Stimulated activated effector memory CD8-positive, alpha-beta T cell treated with anti-CD3 and anti-CD28 coated beads, Interleukin-12 subunit alpha, Interleukin-12 subunit beta, amount 100 ng/mL, for 72 hours (primary cell): ENCODE measurements at regions not wholly inside any gene's neighbourhood (a gene's known extent, or its start where the extent isn't known, plus 50 kb on each side); places are given as distances from the start of the nearest gene placed in this dataset.

ENCODE experiments used
- ATAC-seq: fragments of 150-1000 bp; cut with Tn5 transposase; 2 replicates; pipeline ENCODE4 v1.10.0; 2021
- DNase-seq, 2 donors: peaks; one replicate each; pipeline ENCODE4 v3.0.0; 2021 to 2022; ENCODE audit warnings: low spot score in 2 of 2
- H3K27ac Mint-ChIP-seq: one replicate; pipeline ENCODE4 v1.8.0; 2022; ENCODE audit warnings: mild to moderate bottlenecking, mixed read lengths
- H3K36me3 Mint-ChIP-seq: one replicate; pipeline ENCODE4 v1.8.0; 2022; ENCODE audit warnings: mild to moderate bottlenecking, mixed read lengths
- H3K4me1 Mint-ChIP-seq: one replicate; pipeline ENCODE4 v1.8.0; 2022; ENCODE audit warnings: mixed read lengths
- H3K4me3 Mint-ChIP-seq: one replicate; pipeline ENCODE4 v1.8.0; 2022; ENCODE audit warnings: mild to moderate bottlenecking, mixed read lengths
- H3K9me3 Mint-ChIP-seq: one replicate; pipeline ENCODE4 v1.8.0; 2022; ENCODE audit warnings: mixed read lengths

DNA sequence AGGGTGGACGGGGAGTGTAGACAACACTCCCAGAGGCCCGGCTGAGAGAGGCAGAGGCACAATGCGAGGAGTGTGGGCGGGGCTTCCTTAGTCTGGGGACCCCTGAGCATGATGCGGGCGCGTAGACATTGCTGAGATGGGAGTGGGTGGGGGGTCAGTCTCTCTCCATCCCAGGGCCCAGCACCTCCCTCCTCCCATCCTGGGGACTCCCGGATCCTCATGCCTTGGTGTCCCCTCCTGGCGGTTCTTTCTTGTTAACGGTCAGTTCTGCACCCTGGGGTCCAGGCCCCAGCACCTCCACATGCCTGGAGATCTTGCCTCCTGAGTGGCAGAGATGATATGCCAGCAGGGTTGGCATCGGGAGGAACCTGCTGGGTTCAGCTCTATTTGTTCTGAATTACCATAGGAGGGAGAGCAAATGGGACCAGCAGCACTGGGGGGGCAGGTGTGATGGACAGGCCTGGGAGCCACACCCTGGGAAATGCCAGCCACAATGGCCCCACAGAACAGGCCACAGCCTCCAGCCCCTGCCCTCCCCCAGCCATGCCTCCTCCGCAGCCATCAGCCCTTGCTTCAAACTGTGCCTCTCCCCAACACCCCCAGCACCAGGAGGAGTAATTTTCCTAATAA is 55.7 kb downstream of the RTL6 start:
- H3K4me1 Mint-ChIP-seq = peaks cover 6% of the 10 kb centered on the region
- no peak for ATAC-seq
- H3K4me3 Mint-ChIP-seq = no peak overlapping the region
- DNase-seq = no peak
- H3K9me3 Mint-ChIP-seq = peaks cover 3% of the 10 kb centered on the region
- H3K36me3 Mint-ChIP-seq = no peaks in the 10 kb centered on the region
- H3K27ac Mint-ChIP-seq = no peak overlapping the region

DNA sequence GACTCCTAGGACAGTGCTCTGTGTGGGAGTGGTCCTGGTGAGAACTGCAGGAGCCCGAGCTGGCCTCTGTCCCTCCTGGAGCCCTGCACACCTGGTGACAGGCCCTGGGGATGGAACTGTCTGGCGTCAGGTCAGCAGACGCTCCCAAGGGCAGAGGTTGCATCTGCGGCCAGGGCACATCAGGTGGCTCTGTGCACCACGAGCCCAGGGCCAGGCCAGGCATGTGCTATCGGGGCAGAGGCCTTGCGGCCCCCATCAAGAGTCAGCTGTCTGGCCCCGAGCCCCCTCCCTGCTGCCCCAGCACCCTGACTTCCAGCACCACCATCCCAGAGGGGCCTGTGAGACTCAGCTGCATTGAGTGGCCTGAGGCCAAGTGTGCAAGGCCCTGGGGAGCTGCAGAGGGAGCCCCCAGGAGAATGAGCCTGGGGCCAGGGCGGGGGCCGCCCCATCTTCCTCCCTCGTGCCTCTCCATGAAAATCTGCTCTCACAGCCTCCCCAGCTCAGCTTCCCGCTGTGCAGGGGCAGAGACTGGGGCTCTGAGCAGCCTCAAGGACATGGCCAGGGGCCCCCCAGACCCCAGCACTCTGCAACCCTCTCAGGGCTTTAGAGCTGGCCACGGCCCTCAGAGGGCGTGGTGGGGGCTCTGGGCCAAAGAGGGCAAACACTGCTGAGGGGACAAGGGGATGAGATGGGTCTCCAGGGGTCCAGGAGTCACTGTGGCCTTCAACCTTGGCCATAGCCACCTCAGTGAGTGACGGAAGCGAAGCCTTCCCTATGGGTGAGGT is 56.4 kb downstream of the RTL6 start:
- DNase-seq (no peak), ATAC-seq (no peak)
- H3K36me3 Mint-ChIP-seq = no peaks in the 10 kb centered on the region
- peaks cover 11% of the 10 kb centered on the region for H3K4me1 Mint-ChIP-seq
- no peak overlapping the region for H3K4me3 Mint-ChIP-seq
- H3K9me3 Mint-ChIP-seq = peaks cover 2% of the 10 kb centered on the region
- H3K27ac Mint-ChIP-seq = no peak overlapping the region

DNA sequence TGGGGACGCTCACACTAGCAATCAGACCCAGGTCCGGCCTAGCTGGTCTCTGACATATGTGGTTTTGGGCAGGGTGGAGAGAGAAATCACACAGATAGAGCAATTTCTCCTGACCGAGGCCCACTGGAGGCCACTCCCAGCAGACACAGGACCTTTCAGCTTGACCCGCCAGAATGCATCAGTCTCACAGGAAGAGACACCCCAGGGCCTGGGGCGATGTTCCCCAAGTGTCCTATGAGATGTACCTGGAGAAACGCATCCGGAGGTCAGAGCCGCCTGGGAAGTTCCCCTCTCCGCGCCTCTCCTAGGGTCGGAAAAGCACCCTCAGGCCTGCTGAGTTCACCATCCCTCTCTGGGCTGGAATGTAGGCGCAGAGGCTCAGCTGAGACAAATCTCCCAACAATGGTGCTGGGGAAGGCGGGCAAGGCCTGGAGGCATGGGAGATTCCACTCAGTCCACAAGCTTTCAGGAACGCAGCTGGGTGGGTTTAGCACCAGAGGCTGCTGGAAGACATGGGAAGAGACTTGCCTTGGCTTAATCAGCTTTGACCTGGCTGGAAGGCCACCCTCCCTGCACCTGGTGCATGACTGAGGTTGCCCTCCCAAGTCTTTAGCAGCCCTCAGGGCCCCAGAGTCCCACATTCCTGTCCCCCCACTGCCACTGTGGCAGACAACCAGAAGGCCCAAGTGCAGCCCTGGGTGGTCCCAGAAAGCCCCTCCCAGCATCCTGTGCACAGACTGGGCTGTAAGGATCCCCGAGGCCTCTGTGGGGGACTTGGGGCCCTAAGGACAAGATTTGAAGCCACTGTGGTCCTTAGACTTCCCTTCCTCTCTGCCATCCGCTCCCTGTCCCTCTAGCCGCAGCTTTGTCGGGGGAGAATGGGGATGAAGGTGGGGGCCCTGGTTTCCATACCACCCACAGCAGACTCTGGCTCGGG is 57.5 kb downstream of the RTL6 start:
- Mint-ChIP-seq H3K27ac (no peak overlapping the region), H3K4me3 (no peak overlapping the region)
- no peak for ATAC-seq

DNA sequence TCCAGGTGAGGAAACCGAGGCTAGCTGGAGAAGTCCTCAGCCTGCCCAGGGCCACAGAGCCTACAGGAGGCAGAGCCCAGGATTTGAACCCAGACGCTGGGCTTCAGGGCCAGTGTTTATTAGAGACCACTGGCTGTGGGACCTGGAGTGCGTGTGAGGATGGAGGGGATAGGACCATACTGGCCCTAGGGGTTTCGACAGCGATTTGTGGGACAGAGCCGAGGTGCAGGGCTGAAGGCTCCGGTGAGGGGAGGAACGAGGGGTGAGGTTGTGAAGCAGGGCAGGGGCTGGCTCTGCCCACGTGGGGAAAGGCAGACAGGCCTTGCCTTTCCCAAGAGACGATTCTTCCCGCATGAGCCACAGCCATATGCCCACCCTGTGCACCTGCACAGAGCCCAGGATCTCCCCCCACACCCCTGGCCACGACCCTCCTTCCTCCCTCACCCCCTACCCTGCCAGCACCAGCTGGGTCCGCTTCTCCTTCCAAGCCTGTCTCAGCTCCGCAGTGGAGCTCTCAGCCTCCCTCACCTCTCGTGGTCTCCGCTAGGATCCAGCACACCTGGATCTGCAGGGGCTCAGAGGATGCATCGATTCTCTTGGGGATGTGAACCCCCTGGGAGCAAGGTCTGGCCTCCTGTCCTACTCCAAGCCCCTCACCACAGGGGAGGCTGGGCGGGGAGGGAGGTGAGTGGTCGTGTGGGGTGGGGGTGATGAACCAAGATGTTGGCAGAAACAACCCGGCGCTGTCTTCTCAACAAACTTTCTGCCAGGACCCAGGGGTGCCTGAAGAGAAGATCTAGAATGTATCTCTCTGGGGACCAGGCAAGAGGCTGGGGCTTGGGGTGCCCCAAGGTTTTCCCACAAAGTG is 58.4 kb downstream of the RTL6 start:
- H3K36me3 Mint-ChIP-seq = no peaks in the 10 kb centered on the region
- H3K4me1 Mint-ChIP-seq = peaks cover 12% of the 10 kb centered on the region
- H3K27ac Mint-ChIP-seq = no peak overlapping the region

More for the DNA sequence above, 57.5 kb downstream of the RTL6 start:
- H3K9me3 Mint-ChIP-seq = no peaks in the 10 kb centered on the region
- H3K36me3 Mint-ChIP-seq = no peaks in the 10 kb centered on the region
- no peak for DNase-seq
- H3K4me1 Mint-ChIP-seq = peaks cover 12% of the 10 kb centered on the region

DNA sequence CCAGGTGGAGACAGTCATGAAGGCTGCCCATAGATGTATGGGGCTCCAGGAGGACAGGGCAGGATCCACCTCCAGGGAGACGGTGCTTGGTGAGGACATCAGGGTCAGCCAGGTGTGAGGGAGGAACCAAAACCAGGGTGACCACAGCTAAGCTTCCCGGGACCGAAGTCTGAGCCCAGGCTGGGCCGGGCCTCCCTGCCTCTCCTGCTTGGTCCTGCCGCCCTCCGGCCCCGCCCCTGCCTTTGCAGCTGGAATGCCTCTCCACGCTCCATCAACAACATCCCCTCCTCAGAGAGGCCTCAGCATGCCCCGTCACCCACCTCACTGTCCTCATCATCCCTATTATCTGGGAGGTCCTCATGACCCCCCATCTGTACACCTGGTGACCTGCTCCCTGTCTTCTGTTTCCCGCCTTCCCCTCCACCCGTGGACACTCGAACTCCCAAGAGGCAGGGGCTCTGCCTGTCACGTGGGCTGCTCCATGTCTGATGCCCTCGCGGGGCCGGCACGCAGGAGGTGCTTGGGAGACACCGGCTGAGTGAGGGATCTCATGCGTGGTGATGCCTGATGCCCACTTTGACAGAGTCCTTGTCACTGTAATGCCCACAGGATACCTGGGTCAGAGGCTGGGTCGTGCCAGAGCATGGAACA is 59.4 kb downstream of the RTL6 start:
- no peak overlapping the region for H3K27ac Mint-ChIP-seq
- no peaks in the 10 kb centered on the region for H3K36me3 Mint-ChIP-seq
- H3K4me1 Mint-ChIP-seq = peaks cover 12% of the 10 kb centered on the region
- no peak for ATAC-seq
- DNase-seq = no peak
- no peak overlapping the region for H3K4me3 Mint-ChIP-seq
- H3K9me3 Mint-ChIP-seq = no peaks in the 10 kb centered on the region

More for the DNA sequence above, 58.4 kb downstream of the RTL6 start:
- no peak for DNase-seq
- Mint-ChIP-seq H3K9me3 (no peaks in the 10 kb centered on the region), H3K4me3 (no peak overlapping the region)
- ATAC-seq = no peak

DNA sequence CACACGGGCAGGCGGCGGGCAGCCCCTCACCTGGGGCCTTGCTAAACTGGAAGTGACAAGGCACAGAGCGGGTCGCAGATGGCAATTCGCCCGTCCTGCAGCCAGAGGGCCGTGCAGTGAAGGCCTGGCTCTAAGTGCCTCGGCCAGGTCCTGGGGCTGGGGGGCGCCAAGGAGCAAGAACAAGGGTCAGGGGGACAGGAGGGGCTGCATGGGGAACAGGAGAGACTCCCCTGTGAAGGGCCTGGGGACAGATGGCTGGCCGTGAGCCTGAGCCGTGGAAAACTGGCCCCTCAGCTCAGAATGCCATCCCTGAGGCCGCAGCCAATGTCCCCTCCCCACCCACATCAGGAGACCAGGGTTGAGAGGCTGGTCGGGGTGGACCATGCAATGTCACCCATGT is 60.0 kb downstream of the RTL6 start:
- ATAC-seq (no peak), DNase-seq (no peak)
- H3K4me3 Mint-ChIP-seq = no peak overlapping the region
- no peaks in the 10 kb centered on the region for H3K9me3 Mint-ChIP-seq
- H3K4me1 Mint-ChIP-seq = peaks cover 12% of the 10 kb centered on the region
- H3K36me3 Mint-ChIP-seq = no peaks in the 10 kb centered on the region
- no peak overlapping the region for H3K27ac Mint-ChIP-seq

DNA sequence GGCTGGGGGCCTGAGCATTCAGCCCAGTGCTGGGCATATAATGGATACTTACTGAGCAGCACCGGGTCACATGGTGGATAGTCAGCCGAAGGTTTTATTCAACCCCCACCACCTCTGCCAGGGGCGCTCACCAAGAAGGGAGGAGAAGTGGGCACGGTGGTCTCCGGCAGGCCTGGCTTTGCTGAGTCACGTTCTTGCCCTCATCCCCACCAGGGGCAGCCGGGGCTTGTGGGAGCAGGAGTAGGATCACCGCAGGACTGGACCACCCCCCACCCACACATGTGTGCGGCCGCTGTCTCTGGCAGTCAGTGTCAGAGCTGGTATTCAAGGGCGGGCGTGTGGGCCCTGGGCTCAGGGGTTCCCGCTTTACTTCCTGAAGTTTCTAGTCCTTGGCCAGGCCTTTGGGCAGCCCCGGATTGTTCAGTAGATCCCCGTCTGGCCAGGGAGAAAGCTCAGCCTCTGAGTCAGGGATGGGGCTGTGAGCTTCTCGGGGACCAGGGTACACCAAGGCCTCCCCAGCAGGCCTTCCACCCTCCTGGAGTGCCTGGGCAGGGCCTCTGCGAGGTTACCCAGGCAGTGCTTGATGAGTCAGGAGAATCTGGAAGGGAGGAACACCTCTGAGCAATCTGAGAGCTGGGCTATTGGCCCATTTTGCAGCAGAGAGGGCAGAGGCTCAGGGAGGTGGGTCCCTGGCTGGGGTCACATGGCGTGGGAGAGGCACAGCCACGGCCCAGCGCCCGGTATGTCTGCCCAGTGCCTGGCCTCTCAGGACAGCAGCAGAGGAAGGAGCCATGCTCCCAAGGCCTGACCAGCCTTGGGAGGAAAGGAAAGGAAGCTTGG is 60.6 kb downstream of the RTL6 start:
- H3K36me3 Mint-ChIP-seq = no peaks in the 10 kb centered on the region
- DNase-seq = no peak
- H3K4me1 Mint-ChIP-seq = peaks cover 12% of the 10 kb centered on the region
- no peak for ATAC-seq
- H3K27ac Mint-ChIP-seq = no peak overlapping the region
- H3K4me3 Mint-ChIP-seq = no peak overlapping the region
- no peaks in the 10 kb centered on the region for H3K9me3 Mint-ChIP-seq

DNA sequence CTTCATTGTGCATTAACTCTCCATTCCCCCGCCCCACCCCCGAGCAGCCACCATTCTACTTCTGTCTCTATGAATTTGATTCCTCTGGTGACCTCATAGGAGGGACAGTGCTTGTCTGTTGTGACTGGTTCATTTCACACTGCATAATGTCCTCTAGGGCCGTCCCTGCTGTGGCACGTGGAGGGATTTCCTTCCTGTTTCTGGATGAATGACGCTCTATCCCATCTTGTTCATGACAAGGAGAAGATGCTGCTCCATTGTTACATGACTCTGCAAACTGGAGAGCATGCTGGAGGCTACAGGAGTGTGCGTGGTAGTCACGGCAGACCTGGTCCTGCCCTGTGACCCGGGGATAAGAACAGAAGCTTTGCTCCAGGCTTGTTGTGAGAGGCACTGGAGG is 61.3 kb downstream of the RTL6 start:
- Mint-ChIP-seq H3K4me1 (peaks cover 12% of the 10 kb centered on the region), H3K4me3 (no peak overlapping the region), H3K27ac (no peak overlapping the region), H3K9me3 (no peaks in the 10 kb centered on the region), H3K36me3 (no peaks in the 10 kb centered on the region)
- ATAC-seq (no peak), DNase-seq (no peak)

DNA sequence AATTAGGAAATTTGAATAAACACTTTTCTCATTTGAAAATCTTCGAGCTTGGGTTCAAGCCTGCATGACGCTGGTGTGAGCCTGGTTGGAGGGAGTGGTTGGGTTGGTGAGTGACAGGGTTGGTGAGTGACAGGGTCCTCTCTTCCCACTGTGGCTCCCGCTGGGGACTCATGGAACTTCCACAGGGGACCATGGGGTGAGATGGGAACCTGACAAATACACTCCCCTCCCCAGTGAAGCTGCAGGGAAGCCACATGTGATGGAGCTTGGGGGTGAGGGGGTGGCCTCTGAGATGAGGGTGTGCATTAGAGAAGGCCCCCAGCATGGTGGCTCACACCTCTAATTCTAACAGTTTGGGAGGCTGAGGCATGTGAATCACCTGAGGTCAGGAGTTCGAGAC is 66.8 kb downstream of the RTL6 start:
- H3K9me3 Mint-ChIP-seq = no peaks in the 10 kb centered on the region
- H3K4me1 Mint-ChIP-seq = no peaks in the 10 kb centered on the region
- H3K36me3 Mint-ChIP-seq = no peaks in the 10 kb centered on the region
- no peak overlapping the region for H3K27ac Mint-ChIP-seq
- no peak for ATAC-seq
- H3K4me3 Mint-ChIP-seq = no peak overlapping the region
- DNase-seq = no peak

DNA sequence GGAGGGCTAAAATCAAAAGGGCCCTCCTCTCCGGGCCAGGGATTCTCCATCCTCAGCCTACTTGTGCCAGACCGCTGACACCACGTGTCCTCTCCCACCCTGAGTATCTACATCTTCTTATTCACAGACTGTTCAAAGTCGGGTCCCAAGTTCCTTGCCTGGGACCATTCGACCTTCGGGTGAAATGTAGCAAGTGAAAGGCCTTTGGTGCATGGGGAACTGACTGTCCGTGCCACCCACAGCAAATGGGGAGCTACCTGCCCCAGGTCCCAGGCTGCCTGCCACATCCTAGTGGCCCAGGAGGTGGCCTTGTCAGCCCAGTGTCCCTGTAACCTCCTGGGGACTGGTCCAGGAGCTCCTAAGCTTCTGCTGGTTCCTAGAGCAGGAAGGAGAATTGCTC is 67.3 kb downstream of the RTL6 start:
- no peak overlapping the region for H3K27ac Mint-ChIP-seq
- ATAC-seq = no peak

DNA sequence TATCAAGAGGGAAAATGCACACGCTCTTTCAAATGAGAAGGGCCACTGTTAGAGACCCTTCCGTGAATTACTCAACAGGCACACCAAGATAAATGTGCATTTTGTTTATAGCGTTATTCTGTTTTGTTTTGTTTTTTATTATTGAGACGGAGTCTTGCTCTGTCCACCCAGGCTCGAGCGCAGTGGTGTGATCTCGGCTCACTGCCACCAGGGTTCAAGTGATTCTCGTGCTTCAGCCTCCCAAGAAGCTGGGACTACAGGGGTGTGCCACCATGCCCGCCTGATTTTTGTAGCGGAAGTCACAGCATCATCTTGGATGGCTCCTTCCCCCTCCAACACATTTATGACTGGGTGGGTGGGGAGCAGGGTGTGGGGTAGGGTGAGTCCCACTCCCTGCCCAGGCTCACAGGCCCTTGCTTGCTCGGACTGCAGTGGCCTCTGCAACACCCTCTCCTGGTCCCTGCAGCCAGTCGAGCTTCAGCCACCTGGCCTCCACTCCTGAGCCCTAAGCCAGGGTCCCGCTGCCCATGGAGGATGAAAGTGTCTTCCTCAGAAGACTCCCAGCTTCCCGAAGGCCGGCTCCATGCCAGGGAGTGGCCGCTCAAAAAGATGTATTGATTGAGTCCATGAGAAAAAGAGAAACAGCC is 68.0 kb downstream of the RTL6 start:
- ATAC-seq (no peak), DNase-seq (no peak)
- H3K9me3 Mint-ChIP-seq = no peaks in the 10 kb centered on the region

More for the DNA sequence above, 67.3 kb downstream of the RTL6 start:
- H3K4me3 Mint-ChIP-seq = no peak overlapping the region
- no peaks in the 10 kb centered on the region for H3K9me3 Mint-ChIP-seq
- no peaks in the 10 kb centered on the region for H3K36me3 Mint-ChIP-seq
- no peak for DNase-seq
- H3K4me1 Mint-ChIP-seq = no peaks in the 10 kb centered on the region

DNA sequence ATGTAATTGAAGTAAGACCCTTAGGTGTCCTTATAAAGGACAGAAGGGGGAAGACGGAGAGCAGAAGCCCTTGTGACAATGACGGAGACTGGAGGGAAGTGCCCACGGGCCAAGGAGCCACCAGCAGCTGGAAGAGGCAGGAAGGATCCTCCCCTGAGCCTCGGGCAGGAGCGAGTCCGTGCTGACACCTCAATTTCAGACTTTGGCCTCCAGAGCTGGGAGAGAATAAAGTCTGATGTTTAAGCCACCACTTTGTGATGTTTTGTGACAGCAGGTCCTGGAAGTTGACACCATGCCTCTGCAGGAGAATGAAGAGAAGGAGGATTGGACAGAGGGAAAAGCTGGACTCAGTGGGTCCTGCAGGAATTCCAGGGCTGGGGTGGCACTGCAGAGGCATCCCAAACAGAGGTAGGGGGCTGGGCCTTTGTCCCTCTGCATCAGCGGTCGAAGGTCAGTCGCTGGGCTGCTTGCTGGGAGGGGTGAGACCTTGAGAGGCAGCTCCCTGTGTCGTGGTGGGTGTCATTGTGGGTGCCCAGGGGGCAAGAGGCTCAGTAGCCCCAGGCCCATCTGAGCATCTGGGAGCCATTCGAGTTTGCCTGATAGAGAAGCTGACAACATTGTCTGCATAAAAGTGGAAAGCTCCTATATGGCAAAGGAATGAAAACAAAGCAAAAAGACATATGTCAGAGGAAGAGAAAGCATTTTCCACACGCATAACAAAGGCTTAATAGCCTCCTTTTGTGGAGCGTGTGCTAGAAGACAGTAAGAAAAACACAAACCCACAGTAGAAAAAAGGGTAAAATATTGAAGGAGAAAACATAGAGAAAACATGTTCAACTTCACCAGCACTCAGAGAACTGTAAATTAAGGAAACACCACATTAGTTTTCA is 68.8 kb downstream of the RTL6 start:
- ATAC-seq = no peak
- H3K27ac Mint-ChIP-seq = no peak overlapping the region
- no peak overlapping the region for H3K4me3 Mint-ChIP-seq
- no peaks in the 10 kb centered on the region for H3K36me3 Mint-ChIP-seq
- no peak for DNase-seq
- no peaks in the 10 kb centered on the region for H3K9me3 Mint-ChIP-seq
- no peaks in the 10 kb centered on the region for H3K4me1 Mint-ChIP-seq

More for the DNA sequence above, 68.0 kb downstream of the RTL6 start:
- H3K27ac Mint-ChIP-seq = no peak overlapping the region
- no peak overlapping the region for H3K4me3 Mint-ChIP-seq
- H3K4me1 Mint-ChIP-seq = no peaks in the 10 kb centered on the region
- no peaks in the 10 kb centered on the region for H3K36me3 Mint-ChIP-seq
